ENCODE measurements at regions not wholly inside any gene's neighbourhood (a gene's known extent, or its start where the extent isn't known, plus 50 kb on each side); places are given as distances from the start of the nearest gene placed in this dataset.
"Not testable (repeated sequence)": the region's sequence is repeated elsewhere in the genome, so short reads cannot be mapped to it uniquely, and the experiment has no call there.

DNA sequence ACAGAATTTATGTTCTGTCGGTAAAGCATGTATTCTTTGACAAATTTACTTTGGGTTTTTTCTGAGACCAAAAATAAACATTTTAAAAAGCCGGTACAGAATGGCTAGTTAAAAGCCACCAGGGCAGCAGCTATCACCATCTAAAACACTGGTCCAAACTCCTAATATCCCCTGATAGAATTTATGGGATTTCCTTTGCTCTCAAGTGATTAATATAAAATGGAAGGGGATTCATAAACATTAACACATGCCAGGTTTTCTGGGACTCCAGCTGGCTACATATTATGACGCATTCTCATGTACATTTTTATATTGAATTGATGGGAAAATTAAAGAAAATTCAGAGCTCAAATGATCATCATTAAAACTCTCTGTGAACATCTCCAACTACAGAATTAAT, 640.8 kb downstream of the C12orf50 start:
- no peak for DNase-seq

DNA sequence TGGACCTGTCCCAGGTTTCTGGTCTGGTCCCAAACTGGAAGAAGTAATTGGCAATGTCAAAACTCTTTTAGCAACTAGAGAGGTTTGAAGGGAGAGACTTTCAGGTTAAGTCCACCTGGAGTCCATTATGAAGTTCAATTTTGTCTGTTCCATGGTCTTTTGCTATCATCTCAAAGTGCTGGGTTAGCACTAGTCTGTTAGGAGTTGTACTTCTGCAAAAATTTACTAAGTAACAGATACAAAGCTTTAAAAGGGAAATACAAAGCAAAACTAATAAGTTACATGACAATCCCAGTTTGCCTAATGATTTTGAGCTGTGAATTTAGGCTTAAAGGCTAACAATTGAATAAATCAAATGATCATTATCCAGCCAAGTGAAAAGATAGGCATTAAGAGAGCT, 643.9 kb downstream of the C12orf50 start:
- no peak for DNase-seq

DNA sequence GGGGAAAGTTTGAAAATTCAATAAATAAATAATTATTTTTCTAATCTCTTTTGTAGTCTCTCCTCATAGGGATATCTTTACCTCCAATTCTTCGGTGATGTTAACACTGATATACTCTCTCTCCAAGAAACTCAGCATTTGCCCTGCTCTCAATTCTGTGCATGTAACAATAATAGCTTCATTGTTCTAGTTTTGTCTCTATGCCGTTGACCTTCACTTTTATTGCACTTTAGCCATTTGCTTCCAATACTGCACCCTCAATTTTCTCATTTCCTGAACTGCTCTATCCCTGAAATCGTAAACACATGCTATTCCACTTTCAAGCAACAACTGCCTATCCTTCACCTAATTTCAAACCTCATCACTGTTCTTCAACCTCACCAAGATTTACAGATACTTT, 645.0 kb downstream of the C12orf50 start:
- no peak for DNase-seq

DNA sequence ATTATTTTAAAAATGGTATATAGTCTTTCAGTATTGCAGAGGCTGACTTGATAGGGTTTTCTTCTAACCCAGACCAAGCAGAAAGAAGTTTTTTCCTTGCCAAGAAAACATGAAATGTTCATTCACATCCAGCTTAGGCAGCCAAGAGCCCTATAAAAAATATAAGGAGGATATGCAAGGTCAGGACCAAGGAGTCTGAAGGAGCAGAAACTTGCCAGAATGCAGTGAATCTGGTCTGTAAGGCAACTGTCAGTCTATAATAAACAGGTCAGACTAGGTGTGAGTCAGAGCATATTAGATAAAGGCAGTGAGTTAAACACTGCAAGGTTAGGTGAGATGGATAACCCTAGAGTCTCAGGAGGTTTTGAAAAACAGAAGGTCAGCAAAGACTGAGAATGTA, 645.5 kb downstream of the C12orf50 start:
- no peak for DNase-seq

DNA sequence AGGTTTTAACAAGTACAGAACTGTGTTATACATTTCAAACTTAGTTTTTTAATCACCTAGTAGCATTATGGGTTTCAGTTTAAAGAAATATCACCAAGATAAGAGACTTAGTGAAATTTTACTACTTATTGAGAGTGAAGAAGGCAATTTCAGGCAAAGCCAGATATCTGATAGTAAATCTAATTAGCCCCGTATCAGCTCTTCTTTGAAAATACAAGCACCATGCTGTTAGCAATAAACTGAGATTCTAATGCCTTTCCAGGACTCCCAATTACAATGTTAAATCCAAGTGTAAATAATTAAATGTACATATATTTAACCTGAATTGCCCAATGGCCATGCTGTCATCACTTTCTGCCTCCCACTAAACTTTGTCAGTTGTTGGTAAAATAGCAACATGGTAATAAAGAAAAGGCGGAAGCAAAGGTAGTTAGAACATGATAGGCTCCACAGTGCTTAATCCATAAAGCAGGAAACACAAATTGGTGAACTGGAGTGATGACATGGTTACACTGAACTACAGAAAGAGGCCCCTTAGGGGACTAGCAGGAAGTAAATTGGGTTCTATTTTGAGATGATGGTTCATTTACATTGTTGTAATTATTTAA, 646.1 kb downstream of the C12orf50 start:
- DNase-seq = no peak

DNA sequence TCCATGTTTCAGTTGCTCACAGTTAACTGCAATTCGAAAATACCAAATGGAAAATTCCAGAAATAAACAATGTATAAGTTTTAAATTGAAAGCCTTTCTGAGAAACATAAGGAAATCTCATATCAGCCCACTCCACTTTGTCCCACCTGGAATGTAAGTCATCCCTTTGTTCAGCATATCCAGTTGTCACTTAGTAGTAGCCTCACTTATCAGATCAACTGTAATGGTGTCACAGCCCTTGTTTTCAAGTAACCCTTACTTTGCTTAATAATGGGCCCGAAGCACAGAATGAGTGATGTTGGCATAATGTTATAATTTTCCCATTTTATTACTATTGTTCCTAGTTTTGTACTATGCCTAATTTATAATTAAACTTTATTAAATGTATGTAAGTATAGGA, 646.8 kb downstream of the C12orf50 start:
- DNase-seq = no peak

DNA sequence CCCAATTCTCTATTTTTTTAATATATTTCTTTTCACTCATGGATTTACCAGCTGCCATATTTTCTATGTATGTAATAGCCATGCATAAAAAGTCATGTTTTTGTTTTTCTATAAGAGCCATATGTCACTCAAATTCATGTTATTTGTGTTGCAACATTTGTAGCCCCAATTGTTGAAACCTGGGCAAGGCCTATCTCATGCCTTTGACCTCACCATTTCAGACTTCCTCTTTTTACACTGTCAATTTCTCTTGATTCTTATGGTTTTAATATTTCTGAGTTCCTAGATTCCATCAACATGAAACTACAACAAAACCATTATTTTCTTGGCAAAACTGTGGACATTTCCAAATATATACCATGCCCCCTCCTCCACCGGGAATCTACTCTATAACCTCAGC, 647.5 kb downstream of the C12orf50 start:
- DNase-seq = no peak

DNA sequence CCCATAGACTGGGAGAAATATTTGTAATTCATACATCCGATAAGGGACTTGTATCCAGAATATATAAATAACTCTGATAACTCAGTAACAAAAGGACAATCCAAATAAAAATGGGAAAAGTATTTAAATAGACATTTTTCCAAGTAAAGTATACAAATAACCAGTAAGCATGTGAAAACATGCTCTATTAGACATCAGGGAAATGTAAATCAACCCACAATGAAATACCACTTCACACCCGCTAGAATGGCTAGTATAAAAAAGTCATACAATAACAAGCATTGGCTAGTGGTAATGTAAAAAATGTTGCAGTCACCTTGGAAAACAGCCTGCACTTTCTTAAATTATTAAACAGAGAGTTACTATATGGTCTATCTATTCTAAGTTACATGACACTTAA, 650.7 kb downstream of the C12orf50 start:
- no peak for DNase-seq

DNA sequence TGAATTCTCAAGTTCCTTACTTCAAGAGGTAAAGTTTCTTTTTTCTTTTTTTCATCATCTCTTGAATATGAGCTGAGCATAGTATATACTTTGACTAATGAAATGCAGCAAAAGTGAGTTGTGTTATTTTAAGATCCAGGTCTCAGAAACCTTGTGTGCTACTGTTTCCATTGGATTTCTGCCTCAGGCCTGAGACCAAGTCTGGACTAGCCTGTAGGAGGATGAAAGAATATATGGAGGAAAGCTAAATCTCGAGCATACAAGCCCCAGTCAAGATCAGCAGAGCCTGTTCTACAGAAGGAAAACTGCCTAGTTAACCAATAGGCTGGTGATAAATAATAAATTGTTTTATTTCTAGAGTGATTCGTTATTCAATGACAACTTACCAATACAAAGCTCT, 652.5 kb downstream of the C12orf50 start:
- DNase-seq = no peak

DNA sequence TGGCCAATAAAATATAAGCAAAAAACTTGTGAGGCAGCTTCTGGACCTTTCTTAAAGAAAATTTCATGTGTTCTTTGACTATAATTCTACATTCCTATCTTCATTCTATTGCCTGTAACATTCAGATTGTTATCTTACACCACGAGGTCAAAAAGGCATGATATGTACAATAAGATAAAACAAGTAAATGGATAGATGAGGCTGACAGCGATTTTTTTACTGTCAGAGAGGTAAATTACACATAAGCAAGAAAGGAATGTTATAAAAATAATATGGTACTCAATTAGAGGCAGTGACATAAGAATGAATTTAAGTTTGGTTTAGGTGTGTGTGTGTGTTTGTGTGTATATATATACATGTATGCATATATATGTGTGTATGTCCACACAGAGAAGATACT, 660.0 kb downstream of the C12orf50 start:
- DNase-seq = no peak

DNA sequence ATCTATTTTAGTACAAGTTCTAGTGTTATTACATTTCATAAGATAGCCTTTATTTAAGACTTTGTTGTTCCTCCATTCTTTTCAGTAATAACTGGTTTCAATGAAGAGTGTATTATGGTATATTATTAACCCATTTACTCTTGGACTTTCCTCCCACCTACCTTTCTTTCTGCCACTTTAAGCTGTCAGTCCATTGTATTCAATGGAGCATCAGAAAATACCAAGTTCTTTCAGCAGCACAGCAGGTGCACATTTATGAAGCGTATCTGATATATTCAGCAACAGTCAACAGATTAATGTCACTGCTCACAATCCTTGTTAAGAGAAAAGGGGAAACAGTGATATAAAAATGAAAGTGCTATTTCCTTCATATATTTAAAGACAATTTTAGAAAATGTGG, 660.9 kb downstream of the C12orf50 start:
- peak; percentile 98 for DNase-seq

DNA sequence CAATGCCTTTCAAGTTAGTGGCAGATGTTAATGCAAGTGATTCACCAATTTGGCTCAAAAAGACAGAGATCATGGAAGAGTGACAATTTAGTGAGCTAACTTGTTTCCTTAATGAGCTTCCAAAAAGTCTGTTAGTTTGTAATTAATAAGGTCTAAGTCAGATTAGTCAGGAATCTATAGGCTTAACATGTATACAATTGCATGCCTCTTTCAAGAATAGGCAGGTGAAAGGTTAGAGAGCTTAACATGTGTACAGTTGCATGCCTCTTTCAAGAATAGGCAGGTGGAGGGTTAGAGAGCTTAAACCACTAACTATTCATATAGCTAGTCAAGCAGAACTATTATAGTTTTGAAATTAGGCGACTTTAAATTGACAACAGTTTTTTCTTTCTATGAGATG, 663.8 kb downstream of the C12orf50 start:
- DNase-seq = no peak

DNA sequence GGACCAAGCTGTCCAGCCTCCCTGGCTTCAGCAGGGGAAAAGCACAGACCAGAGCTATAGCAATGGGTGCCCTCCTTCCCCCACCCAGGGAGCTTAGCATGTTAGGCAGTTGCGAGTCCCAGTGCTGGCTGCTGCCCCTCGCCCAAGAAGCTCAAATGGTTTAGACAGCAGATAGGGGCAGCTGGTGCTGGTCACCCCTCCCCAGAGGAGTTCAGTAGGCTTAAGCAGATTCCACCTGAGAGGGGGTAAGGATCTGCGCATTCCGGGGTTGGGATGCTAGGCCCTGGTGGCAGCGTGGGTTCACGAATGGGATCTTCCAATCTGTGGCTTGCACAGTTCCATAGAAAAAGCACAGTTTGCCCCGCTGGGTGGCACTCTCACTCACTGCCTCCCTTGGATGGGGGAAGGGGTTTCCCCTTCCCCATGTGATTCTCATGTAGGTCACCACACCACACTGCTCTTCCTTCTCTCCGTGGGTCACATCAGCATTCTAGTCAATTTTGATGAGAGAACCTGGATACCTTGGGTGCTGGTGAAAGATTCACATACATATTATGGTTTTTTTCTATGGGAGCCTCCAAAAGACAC, 665.6 kb downstream of the C12orf50 start:
- DNase-seq = no peak

DNA sequence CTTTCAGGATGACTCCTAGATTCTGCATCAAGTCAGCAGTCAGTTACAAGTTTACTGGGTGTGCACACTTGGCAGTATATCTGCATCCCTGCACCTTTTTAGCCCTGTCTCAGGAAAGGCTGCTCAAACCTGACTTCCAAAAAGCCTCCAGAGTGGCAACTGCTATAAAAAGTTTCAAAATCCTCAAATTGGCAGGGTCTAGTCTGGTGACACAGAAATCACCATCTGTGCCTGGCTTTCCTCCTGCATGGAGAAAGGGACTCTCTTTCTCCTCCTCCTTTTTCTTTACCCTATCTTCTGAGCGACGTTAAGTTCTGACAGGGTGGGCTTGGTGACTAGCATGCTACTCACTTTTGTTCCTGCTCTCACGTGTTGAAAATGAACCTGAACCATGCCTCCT, 679.5 kb downstream of the C12orf50 start:
- no peak for DNase-seq

DNA sequence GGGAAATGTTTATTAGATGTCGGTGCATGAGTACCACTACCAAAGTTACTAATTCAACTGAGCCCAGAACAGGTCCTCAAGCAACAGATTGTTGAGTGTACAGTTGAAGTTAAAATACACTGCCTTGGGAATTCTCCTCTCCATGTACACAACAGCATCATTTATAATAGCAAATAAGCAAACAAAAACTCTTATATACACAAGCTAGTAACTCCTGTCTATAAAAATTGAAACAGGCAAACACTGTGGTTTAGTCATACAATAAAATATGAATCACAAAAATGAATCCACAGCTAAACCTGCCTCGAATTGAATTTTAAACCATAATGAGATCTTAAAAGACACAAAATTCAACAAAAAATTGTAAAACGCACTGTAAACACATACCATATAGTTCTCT, 681.1 kb downstream of the C12orf50 start:
- DNase-seq = no peak

DNA sequence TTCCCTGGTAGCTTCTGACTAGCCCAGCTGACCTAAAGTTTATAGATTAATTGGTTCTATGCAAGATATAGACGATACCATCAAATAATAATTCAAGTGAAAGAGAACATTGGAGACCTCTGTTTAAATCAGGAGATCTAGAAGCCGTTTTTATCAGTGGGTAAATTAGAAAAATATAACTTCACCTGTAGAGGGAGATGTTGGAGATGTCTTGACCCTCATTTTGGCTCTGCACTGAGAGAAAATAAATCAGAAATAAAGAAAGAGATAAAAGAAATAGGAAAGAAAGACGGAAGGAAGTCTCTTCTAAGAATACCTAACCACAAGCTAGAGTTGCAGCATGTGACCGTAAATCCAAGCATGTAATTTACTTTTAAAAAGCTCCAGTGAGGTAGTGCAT, 684.5 kb downstream of the C12orf50 start:
- DNase-seq = no peak

DNA sequence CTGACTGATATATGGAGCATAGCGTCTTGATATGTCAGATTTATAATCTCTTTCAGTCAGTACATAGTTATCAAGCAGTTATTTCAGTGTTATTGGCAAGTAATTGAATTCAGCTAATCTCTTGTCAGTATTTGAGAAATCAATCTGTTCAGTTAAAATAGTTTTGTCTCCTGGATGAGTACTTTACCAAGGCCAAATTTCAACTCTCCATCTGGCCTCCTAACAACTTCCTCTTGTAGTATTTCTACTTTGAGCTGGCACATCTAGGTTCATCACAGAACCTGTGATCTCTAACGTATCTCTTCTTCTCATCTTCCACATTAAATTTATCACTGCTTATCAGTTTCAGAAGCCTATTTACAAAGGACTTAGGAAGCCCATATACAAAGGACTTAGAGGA, 690.5 kb downstream of the C12orf50 start:
- no peak for DNase-seq

DNA sequence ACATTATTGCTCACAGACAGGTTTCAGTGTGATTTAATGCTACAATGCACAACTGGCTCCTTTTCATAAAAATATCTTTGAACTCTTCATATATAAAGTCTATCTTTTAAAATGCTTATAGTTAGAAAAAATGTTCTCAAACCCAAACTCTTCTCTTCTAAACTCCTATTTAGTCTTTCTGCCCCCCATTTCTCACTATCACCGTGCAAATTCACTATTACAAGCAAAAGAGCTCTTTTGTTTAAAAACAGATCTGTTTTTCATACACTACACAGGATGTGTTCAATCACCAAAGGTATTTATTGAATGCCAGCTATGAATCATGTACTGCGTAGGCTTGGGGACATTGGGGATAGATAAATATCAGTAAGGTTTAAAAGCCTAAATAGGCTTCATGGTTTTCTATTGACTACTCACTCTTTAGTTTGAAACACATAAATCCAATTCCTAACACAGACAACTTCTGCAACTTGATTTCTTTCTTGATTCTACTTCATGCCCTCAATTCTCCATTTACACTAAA, 692.3 kb downstream of the C12orf50 start:
- no peak for DNase-seq

DNA sequence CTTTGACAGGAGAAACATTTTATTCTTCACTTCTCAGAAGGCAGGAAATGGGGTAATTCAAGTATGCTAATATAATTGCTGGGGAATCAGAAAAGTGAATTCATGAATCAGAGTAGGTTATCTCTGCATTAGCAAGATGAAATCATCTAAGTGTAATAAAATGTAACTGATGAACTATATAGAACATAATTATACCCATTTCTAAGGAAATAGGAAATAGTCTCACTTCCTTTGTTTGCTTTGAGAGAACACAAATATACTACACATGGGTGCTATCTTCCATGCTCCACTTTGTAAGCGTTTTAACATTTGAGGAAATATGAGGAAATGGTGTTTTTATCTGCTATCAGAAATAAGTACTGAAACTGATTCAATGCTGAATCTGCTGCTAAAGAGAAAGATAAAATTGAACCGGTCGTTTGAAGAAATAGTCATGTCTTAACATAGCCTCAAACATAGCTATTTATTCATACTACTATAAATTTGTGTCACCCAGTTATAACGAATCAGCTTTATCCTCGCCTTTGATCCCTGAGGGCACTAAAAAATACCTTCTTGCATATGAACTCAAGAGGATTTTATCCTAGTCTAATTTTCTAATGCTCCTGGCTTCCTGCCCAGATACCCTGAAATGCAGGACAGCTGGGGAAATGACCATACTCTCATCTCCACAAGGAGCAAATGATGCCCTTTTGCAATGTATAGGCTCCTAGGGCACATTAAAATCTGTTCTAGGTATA, 696.0 kb downstream of the C12orf50 start:
- peak; percentile 53 for DNase-seq

DNA sequence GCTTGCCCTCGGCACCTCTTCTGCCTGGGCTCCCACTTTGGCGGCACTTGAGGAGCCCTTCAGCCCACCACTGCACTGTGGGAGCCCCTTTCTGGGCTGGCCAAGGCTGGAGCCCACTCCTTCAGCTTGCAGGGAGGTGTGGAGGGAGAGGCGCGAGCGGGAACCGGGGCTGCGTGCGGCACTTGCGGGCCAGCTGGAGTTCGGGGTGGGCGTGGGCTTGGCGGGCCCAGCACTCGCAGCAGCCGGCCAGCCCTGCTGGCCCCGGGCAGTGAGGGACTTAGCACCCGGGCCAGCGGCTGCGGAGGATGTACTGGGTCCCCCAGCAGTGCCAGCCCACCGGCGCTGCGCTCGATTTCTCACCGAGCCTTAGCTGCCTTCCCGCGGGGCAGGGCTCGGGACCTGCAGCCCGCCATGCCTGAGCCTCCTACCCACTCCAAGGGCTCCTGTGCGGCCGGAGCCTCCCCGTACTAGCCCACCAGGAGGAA, 699.1 kb downstream of the C12orf50 start:
- DNase-seq = not testable (repeated sequence)

DNA sequence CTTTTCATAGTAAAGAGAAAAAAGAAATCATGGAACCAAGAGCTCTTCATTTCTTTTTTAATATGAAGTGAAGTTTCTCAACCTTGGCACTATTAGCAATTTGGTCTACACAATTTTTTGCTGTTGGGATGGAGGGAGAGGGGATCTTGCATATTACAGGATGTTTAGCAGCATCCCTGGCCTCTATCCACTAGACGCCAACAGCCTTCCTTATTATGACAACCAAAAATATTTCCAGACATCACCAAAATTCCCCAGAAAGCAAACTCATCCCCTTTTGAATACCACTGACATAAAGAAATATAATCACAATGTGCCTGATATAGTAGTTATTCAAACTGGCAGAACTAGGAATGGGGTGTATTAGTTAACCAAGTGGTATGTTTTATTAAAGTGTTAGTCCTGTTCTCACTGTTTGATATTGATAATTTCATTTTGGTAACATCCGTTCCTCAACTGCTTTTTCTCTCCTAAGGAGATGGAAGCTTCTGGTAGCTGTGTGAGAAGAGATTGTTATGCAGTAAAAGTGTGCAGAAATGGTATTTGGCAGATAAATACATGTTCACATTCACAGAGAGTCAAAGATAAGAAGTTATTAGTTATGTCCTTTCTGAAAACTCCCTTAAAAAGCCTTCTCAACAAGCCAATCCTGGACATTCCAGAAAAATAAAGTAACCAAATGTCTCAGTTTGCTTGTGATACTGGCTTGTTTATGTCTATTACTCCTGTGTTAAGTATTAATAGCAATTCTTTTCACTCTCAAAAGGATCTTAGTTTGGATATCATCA, 699.9 kb downstream of the C12orf50 start:
- DNase-seq = no peak

DNA sequence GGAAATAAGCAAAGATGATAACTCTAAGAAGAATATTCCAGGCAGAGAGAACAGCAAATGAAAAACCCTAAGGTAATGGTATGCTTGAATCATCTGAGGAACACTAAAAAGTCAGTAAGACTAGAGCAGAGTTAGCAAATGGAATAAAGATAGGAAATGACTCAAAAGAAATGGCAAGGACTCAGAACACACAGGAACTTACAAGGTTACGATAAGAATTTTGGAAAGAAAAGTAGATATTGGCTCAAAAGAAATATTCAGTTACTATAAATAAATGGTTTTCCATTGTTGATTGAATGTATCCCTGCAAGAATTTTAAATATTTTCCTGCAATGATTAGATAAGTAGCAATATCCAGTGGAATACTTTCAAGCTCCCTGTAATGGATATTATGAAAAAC, 705.8 kb downstream of the C12orf50 start:
- no peak for DNase-seq

DNA sequence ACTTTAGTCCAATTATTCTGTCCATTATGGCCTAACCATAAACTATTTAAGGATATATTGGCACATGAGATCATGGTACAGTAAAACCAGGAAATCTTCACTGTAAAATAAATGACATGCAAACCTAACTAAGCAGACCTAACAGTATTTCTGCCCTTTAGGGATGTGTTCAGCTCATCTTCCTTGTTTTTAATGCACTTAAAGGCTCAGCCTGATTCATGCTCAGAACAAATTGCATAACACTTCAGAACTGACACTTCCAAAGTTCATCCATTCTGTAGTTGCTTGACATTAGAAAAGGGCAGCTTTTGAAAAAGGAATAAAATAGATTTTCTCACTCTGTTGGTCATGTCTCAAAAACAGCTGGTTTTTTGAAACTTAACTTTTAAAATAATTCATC, 708.5 kb downstream of the C12orf50 start:
- DNase-seq = no peak
